ENCODE measurements at regions not wholly inside any gene's neighbourhood (a gene's known extent, or its start where the extent isn't known, plus 50 kb on each side); places are given as distances from the start of the nearest gene placed in this dataset.

DNA sequence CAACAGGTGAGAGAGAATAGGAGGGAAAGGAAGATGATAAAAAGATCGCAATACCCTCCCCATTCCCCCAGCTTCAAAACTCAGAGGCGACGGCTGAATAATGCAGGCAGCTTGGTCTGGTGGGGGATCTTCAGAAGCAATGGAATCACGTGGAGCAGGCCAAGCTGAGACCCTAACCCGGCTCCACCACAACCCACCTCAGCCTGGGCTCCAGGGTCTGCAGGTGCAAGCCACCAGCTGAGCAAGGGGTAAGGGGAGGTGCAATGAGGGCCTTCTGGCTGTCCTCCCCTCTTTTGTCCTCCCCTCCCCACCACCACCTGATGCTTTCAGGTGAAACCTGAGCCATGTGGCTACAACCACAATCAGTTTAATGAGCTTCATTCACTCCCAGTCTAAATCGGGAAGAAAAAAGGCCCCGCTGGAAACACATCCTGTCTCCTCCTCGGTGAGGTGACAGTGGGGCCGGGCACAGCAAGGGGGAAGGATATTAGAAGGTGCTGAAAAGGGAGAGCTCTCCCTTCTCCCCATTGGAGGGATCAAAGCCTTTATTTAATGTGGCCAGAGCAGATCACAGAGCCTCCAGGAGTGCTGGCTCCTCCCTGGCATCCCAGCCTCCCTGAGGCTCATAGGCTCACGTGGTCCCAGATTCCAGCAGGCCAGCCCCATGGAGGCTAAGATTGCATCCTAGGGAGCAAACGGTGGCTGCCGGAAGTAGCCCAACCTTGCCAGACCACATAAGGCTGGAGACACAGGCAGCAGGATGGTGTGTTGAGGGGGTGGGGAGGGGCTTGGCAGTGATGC, 261.0 kb downstream of the SOX9 start:
- no peaks in the 10 kb centered on the region for H3K36me3 Mint-ChIP-seq (ENCODE audit: low read depth)
- peak; percentile 67 for DNase-seq (ENCODE audit: low spot score)
- H3K4me3 ChIP-seq: no peak overlapping the region
- H3K27ac ChIP-seq (ENCODE audit: low read depth): peak overlapping the region; percentile 39; the same call in 1 of the 2 replicates
- TF ChIP-seq JUNB (IDR thresholded peaks at IDR 0.05; ENCODE audit: unreplicated experiment) (no peak), ZNF114 (CRISPR knock-in tag; IDR thresholded peaks at IDR 0.05) (0 out of 2 replicates have a peak, but pooled peaks have one; percentile 13)
- H3K4me3 Mint-ChIP-seq: peak overlapping the region; percentile 28; the same call in 1 of the 3 replicates
- H3K27me3 ChIP-seq (ENCODE audit: insufficient read depth): no peaks in the 10 kb centered on the region
- ATAC-seq: peak; percentile 74
- H3F3A ChIP-seq (replicated peaks; ENCODE audit: low read depth): 0 out of 2 replicates have a peak, but pooled peaks cover 4% of the 10 kb centered on the region
- peaks cover 4% of the 10 kb centered on the region for H3K27me3 Mint-ChIP-seq (ENCODE audit: insufficient read depth, low read depth, poor library complexity)
- no peaks in the 10 kb centered on the region for H3K9me2 ChIP-seq (ENCODE audit: insufficient read depth)
- no peaks in the 10 kb centered on the region for H3K36me3 ChIP-seq (ENCODE audit: insufficient read depth)
- H3K79me2 ChIP-seq (replicated peaks; ENCODE audit: insufficient read depth): no peaks in the 10 kb centered on the region
- peak overlapping the region; percentile 72 for H3K4me2 ChIP-seq
- H3K4me1 ChIP-seq (ENCODE audit: insufficient read depth): peaks cover 35% of the 10 kb centered on the region
- H3K27ac Mint-ChIP-seq: no peak overlapping the region
- H3K9me3 Mint-ChIP-seq: no peaks in the 10 kb centered on the region; the same call in 1 of the 3 replicates
- peak overlapping the region; percentile 91 for H2AFZ ChIP-seq
- H4K20me1 ChIP-seq (replicated peaks; ENCODE audit: insufficient read depth): no peaks in the 10 kb centered on the region
- peaks cover 35% of the 10 kb centered on the region for H3K4me1 Mint-ChIP-seq

DNA sequence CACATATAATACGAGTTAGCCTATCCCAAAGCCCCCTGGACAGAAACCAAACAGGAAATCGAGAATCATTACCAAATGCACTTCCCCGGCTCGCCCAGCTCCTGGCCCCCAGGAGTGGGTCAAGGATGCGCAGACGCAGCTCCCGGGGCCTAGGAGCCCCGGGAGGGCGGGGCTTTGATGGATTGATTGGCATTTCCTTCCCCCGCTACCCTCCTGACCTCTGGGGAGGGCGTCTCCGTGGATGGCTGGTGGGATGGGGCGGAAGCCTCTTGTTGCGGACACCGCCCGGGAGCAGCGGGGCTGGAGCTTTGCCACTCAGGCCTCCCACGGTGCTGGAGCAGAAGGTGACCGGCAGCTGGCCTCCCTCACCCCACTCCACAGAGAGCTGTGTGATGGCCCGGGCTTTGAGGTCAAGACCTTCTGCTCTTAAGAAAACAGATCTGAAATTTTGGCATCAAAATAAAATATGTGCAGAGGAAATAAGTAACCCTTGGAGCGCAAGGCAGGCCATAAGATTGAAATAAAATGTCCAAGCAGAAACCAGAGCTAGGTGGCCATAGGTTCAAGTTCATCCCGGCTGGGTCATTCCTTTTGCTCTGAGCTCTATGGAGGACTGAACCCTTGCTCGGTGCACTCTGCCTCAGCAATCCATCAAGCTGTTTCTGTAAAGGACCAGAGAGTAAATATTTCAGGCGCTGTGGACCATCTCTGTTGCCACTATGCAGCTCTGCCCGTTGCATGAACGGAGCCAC, 262.3 kb downstream of the SOX9 start:
- no peak overlapping the region for H3K4me3 Mint-ChIP-seq

DNA sequence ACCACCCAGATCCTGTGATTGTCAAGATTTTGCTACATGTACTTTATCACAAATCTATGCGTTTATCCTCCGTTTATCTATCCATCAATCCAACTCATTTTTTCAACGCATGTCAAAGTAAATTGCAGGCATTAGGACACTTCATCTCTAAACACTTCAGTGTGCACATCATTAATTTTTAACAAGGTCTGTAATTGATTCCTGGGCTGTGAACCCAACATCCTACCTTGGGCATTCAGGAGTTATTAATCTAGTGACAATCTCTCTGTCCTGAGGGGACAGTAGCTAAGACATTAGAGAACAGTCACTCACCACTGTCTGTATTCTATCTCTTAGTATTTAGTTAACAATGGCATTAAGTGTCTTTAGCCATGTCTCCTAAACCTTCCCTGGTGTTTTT, 264.7 kb downstream of the SOX9 start:
- Histone ChIP-seq H4K20me1 (replicated peaks; ENCODE audit: insufficient read depth) (no peaks in the 10 kb centered on the region), H3K27me3 (ENCODE audit: insufficient read depth) (no peaks in the 10 kb centered on the region), H2AFZ (no peak overlapping the region), H3K36me3 (ENCODE audit: insufficient read depth) (no peaks in the 10 kb centered on the region), H3K27ac (ENCODE audit: low read depth) (no peak overlapping the region), H3K4me2 (no peak overlapping the region), H3K4me3 (no peak overlapping the region), H3K4me1 (ENCODE audit: insufficient read depth) (peaks cover 43% of the 10 kb centered on the region), H3K9me2 (ENCODE audit: insufficient read depth) (no peaks in the 10 kb centered on the region), H3K79me2 (replicated peaks; ENCODE audit: insufficient read depth) (no peaks in the 10 kb centered on the region), H3F3A (replicated peaks; ENCODE audit: low read depth) (0 out of 2 replicates have a peak, but pooled peaks cover 4% of the 10 kb centered on the region)
- ATAC-seq (no peak), DNase-seq (ENCODE audit: low spot score) (no peak)
- Mint-ChIP-seq H3K4me3 (no peak overlapping the region), H3K36me3 (ENCODE audit: low read depth) (no peaks in the 10 kb centered on the region), H3K27me3 (ENCODE audit: insufficient read depth, low read depth, poor library complexity) (peaks cover 9% of the 10 kb centered on the region), H3K27ac (no peak overlapping the region), H3K4me1 (peaks cover 40% of the 10 kb centered on the region), H3K9me3 (no peaks in the 10 kb centered on the region; the same call in 1 of the 3 replicates)
- TF ChIP-seq, protein P1, sequence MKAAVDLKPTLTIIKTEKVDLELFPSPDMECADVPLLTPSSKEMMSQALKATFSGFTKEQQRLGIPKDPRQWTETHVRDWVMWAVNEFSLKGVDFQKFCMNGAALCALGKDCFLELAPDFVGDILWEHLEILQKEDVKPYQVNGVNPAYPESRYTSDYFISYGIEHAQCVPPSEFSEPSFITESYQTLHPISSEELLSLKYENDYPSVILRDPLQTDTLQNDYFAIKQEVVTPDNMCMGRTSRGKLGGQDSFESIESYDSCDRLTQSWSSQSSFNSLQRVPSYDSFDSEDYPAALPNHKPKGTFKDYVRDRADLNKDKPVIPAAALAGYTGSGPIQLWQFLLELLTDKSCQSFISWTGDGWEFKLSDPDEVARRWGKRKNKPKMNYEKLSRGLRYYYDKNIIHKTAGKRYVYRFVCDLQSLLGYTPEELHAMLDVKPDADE (IDR thresholded peaks at IDR 0.05): no peak
- TF ChIP-seq, protein P2, sequence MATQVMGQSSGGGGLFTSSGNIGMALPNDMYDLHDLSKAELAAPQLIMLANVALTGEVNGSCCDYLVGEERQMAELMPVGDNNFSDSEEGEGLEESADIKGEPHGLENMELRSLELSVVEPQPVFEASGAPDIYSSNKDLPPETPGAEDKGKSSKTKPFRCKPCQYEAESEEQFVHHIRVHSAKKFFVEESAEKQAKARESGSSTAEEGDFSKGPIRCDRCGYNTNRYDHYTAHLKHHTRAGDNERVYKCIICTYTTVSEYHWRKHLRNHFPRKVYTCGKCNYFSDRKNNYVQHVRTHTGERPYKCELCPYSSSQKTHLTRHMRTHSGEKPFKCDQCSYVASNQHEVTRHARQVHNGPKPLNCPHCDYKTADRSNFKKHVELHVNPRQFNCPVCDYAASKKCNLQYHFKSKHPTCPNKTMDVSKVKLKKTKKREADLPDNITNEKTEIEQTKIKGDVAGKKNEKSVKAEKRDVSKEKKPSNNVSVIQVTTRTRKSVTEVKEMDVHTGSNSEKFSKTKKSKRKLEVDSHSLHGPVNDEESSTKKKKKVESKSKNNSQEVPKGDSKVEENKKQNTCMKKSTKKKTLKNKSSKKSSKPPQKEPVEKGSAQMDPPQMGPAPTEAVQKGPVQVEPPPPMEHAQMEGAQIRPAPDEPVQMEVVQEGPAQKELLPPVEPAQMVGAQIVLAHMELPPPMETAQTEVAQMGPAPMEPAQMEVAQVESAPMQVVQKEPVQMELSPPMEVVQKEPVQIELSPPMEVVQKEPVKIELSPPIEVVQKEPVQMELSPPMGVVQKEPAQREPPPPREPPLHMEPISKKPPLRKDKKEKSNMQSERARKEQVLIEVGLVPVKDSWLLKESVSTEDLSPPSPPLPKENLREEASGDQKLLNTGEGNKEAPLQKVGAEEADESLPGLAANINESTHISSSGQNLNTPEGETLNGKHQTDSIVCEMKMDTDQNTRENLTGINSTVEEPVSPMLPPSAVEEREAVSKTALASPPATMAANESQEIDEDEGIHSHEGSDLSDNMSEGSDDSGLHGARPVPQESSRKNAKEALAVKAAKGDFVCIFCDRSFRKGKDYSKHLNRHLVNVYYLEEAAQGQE (IDR thresholded peaks at IDR 0.05; ENCODE audit: unreplicated experiment): no peak
- TF ChIP-seq JUNB (IDR thresholded peaks at IDR 0.05; ENCODE audit: unreplicated experiment) (no peak), EZH2 (IDR thresholded peaks at IDR 0.05; ENCODE audit: low read depth, unreplicated experiment) (no peak), POLR2AphosphoS5 (IDR thresholded peaks at IDR 0.05; ENCODE audit: low read depth) (no peak), CREB1 (CRISPR knock-in tag; IDR thresholded peaks at IDR 0.05; ENCODE audit: low read depth) (no peak)

More for the DNA sequence above, 262.3 kb downstream of the SOX9 start:
- peaks cover 47% of the 10 kb centered on the region for H3K4me1 Mint-ChIP-seq
- H3K9me3 Mint-ChIP-seq: no peaks in the 10 kb centered on the region; the same call in 1 of the 3 replicates
- Histone ChIP-seq H3K9me2 (ENCODE audit: insufficient read depth) (no peaks in the 10 kb centered on the region), H3F3A (replicated peaks; ENCODE audit: low read depth) (0 out of 2 replicates have a peak, but pooled peaks cover 4% of the 10 kb centered on the region), H3K27ac (ENCODE audit: low read depth) (no peak overlapping the region), H4K20me1 (replicated peaks; ENCODE audit: insufficient read depth) (no peaks in the 10 kb centered on the region), H3K4me1 (ENCODE audit: insufficient read depth) (peaks cover 43% of the 10 kb centered on the region), H3K36me3 (ENCODE audit: insufficient read depth) (no peaks in the 10 kb centered on the region), H3K79me2 (replicated peaks; ENCODE audit: insufficient read depth) (no peaks in the 10 kb centered on the region), H2AFZ (peak overlapping the region; percentile 91), H3K4me3 (peak overlapping the region; percentile 11; the same call in 1 of the 2 replicates), H3K4me2 (peak overlapping the region; percentile 72), H3K27me3 (ENCODE audit: insufficient read depth) (no peaks in the 10 kb centered on the region)
- no peak for TF ChIP-seq NANOG (IDR thresholded peaks at IDR 0.05; ENCODE audit: borderline replicate concordance)
- TF ChIP-seq ZNF331 (CRISPR knock-in tag; IDR thresholded peaks at IDR 0.05; ENCODE audit: low read depth): no peak
- no peak for TF ChIP-seq EZH2 (IDR thresholded peaks at IDR 0.05; ENCODE audit: low read depth, unreplicated experiment)
- no peak for TF ChIP-seq STAT1 (IDR thresholded peaks at IDR 0.05; ENCODE audit: unreplicated experiment)
- no peak for TF ChIP-seq CREB1 (CRISPR knock-in tag; IDR thresholded peaks at IDR 0.05; ENCODE audit: low read depth)
- no peak for TF ChIP-seq JUNB (IDR thresholded peaks at IDR 0.05; ENCODE audit: unreplicated experiment)
- TF ChIP-seq, protein P1 (IDR thresholded peaks at IDR 0.05): no peak
- no peak for TF ChIP-seq POLR2AphosphoS5 (IDR thresholded peaks at IDR 0.05; ENCODE audit: low read depth)
- ATAC-seq: peak; percentile 67
- peaks cover 9% of the 10 kb centered on the region for H3K27me3 Mint-ChIP-seq (ENCODE audit: insufficient read depth, low read depth, poor library complexity)
- H3K36me3 Mint-ChIP-seq (ENCODE audit: low read depth): no peaks in the 10 kb centered on the region
- no peak overlapping the region for H3K27ac Mint-ChIP-seq
- peak; percentile 79 for DNase-seq (ENCODE audit: low spot score)

All from GM23338 (cell line).